ENCODE measurements at regions not wholly inside any gene's neighbourhood (a gene's known extent, or its start where the extent isn't known, plus 50 kb on each side); places are given as distances from the start of the nearest gene placed in this dataset.

DNA sequence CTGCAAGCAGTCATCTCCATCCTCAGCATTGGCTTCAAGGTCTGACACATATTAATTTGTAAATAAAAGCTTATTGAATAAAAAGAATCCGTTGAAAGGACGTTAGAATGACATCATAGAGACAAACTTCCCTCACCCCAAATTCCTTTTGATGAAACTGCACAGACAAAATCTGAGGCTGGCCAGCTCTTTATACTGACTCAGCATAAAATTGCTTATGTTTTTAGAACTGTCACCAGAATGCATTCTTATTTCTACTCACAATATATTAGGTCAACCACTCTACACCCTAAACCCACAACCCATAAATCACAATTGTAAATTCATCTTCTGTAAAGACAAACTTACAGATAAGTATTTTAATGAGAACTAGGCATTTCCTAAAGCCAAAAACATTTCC is 359.2 kb upstream of the TEX13C start:
- no peak overlapping the region for H3K4me3 ChIP-seq (ENCODE audit: low read depth, low read length)
- no peak for DNase-seq (ENCODE audit: low read depth)
- in situ Hi-C loops (cut with HindIII; ENCODE audit: low sequenced_read_pairs), result no loop called here
- no peak for TF ChIP-seq CTCF (IDR thresholded peaks at IDR 0.05; ENCODE audit: low read depth, low read length, missing control alignments)

DNA sequence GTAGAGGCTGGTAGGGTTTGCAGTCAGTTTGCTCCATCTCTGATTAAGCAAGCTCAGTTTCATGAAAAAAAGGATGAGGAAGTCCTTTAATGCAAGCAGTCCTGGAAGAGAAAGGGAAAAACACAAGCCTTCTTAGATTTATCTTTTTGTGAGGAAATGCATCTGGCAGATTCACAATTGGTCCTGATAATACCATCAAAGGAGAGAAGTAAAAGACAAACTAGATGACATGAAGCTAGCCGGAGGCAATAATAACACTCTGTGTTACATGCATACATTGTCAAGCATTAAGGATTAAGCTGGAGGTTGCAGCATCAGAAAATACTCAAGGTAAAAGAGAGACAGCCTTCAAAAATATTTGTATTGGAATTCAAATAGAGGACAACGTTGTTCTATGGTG is 356.0 kb upstream of the TEX13C start, which contains the start of gene TENM1:
TSS of gene TENM1 (minus strand) at position 101 of the 400 bp plus-strand sequence.
- TF ChIP-seq CTCF (IDR thresholded peaks at IDR 0.05; ENCODE audit: low read depth, low read length, missing control alignments), result no peak
- no peak for DNase-seq (ENCODE audit: low read depth)
- in situ Hi-C loops (cut with HindIII; ENCODE audit: low sequenced_read_pairs), result no loop called here
- no peak within 1 kb of the TSS for H3K4me3 ChIP-seq (ENCODE audit: low read depth, low read length)

DNA sequence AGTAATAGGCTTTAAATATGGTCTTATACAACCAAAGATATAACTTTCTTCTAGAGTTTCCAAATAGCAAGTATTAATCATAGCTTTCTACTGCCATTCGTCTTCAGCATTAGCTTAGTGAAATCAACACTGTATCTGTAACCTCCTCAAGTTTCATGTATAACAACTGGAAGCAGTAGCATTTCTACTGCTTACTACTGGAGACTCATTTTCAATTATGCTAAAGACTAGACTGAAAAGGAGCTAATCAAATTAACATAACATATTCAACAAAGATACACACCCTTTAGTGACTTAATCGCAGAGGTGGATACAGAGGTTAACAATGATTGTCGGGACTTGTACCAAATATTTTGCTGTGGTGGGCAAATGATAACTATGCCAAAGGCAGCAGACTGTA is 344.2 kb upstream of the TEX13C start:
- in situ Hi-C loops (cut with HindIII; ENCODE audit: low sequenced_read_pairs), result no loop called here
- no peak overlapping the region for H3K4me3 ChIP-seq (ENCODE audit: low read depth, low read length)
- TF ChIP-seq CTCF (IDR thresholded peaks at IDR 0.05; ENCODE audit: low read depth, low read length, missing control alignments), result no peak
- DNase-seq (ENCODE audit: low read depth), result no peak

GRCh38 chrX:124981420-124981819 is 338.3 kb upstream of the TEX13C start:
- no peak for DNase-seq (ENCODE audit: low read depth)
- in situ Hi-C loops (cut with HindIII; ENCODE audit: low sequenced_read_pairs), result no loop called here
- no peak overlapping the region for H3K4me3 ChIP-seq (ENCODE audit: low read depth, low read length)
- no peak for TF ChIP-seq CTCF (IDR thresholded peaks at IDR 0.05; ENCODE audit: low read depth, low read length, missing control alignments)

GRCh38 chrX:124984140-124984813 is 335.4 kb upstream of the TEX13C start:
- H3K4me3 ChIP-seq (ENCODE audit: low read depth, low read length), result no peak overlapping the region
- in situ Hi-C loops (cut with HindIII; ENCODE audit: low sequenced_read_pairs), result no loop called here
- no peak for TF ChIP-seq CTCF (IDR thresholded peaks at IDR 0.05; ENCODE audit: low read depth, low read length, missing control alignments)
- no peak for DNase-seq (ENCODE audit: low read depth)

- in situ Hi-C loops (cut with HindIII; ENCODE audit: low sequenced_read_pairs), result no loop called here
- H3K4me3 ChIP-seq (ENCODE audit: low read depth, low read length), result no peak overlapping the region
- no peak for DNase-seq (ENCODE audit: low read depth)
- TF ChIP-seq CTCF (IDR thresholded peaks at IDR 0.05; ENCODE audit: low read depth, low read length, missing control alignments), result no peak
Observed at GRCh38 chrX:124986284-124986683, 333.4 kb upstream of the TEX13C start.
